Endothelial cell (in vitro differentiated cells): ENCODE measurements at regions not wholly inside any gene's neighbourhood (a gene's known extent, or its start where the extent isn't known, plus 50 kb on each side); places are given as distances from the start of the nearest gene placed in this dataset.

Source experiments
- DNase-seq: peaks from one replicate; pipeline ENCODE4 v3.0.0; 2021; ENCODE audit warnings: low spot score
- H3K27ac Mint-ChIP-seq: one replicate; pipeline ENCODE4 v1.8.0; 2021; ENCODE audit warnings: mixed read lengths, inconsistent platforms; ENCODE audit not compliant: unreplicated experiment
- H3K27me3 Mint-ChIP-seq: one replicate; pipeline ENCODE4 v1.8.0; 2021; ENCODE audit warnings: mild to moderate bottlenecking, moderate library complexity, mixed read lengths, inconsistent platforms; ENCODE audit not compliant: unreplicated experiment
- H3K36me3 Mint-ChIP-seq: one replicate; pipeline ENCODE4 v1.8.0; 2021; ENCODE audit warnings: mild to moderate bottlenecking, low read depth, mixed read lengths, inconsistent platforms; ENCODE audit not compliant: unreplicated experiment
- H3K4me1 Mint-ChIP-seq: one replicate; pipeline ENCODE4 v1.8.0; 2021; ENCODE audit warnings: mild to moderate bottlenecking, mixed read lengths, inconsistent platforms; ENCODE audit not compliant: unreplicated experiment
- H3K4me3 Mint-ChIP-seq: one replicate; pipeline ENCODE4 v1.8.0; 2021; ENCODE audit warnings: mild to moderate bottlenecking, mixed read lengths, inconsistent platforms; ENCODE audit not compliant: unreplicated experiment
- H3K9me3 Mint-ChIP-seq: one replicate; pipeline ENCODE4 v1.8.0; 2021; ENCODE audit warnings: mixed read lengths, inconsistent platforms; ENCODE audit not compliant: unreplicated experiment
- CTCF ChIP-seq: fragments of 200-600 bp; sonication (generic); IDR thresholded peaks from one replicate; pipeline ENCODE4 v1.5.0; 2021; ENCODE audit warnings: antibody characterized with exemption; ENCODE audit not compliant: unreplicated experiment

GRCh38 chr3:31234145-31234544 is 298.6 kb upstream of the STT3B start:
- H3K4me3 Mint-ChIP-seq: no peak overlapping the region
- peaks cover 6% of the 10 kb centered on the region for H3K4me1 Mint-ChIP-seq
- no peaks in the 10 kb centered on the region for H3K9me3 Mint-ChIP-seq
- no peak overlapping the region for H3K27ac Mint-ChIP-seq
- H3K36me3 Mint-ChIP-seq: no peaks in the 10 kb centered on the region
- TF ChIP-seq CTCF: no peak
- DNase-seq: no peak
- peaks cover 1% of the 10 kb centered on the region for H3K27me3 Mint-ChIP-seq

- no peak overlapping the region for H3K4me3 Mint-ChIP-seq
- H3K4me1 Mint-ChIP-seq: peaks cover 6% of the 10 kb centered on the region
- H3K36me3 Mint-ChIP-seq: no peaks in the 10 kb centered on the region
- TF ChIP-seq CTCF: no peak
- H3K9me3 Mint-ChIP-seq: no peaks in the 10 kb centered on the region
- H3K27me3 Mint-ChIP-seq: peaks cover 1% of the 10 kb centered on the region
- no peak overlapping the region for H3K27ac Mint-ChIP-seq
- no peak for DNase-seq
Observed at GRCh38 chr3:31235062-31235700, 297.5 kb upstream of the STT3B start.

- H3K27ac Mint-ChIP-seq: no peak overlapping the region
- H3K27me3 Mint-ChIP-seq: peaks cover 1% of the 10 kb centered on the region
- H3K4me3 Mint-ChIP-seq: no peak overlapping the region
- no peaks in the 10 kb centered on the region for H3K4me1 Mint-ChIP-seq
- H3K9me3 Mint-ChIP-seq: no peaks in the 10 kb centered on the region
- TF ChIP-seq CTCF: no peak
- H3K36me3 Mint-ChIP-seq: no peaks in the 10 kb centered on the region
- no peak for DNase-seq
Observed at GRCh38 chr3:31237887-31238286, 294.8 kb upstream of the STT3B start.

GRCh38 chr3:31240013-31240412 is 292.7 kb upstream of the STT3B start:
- Mint-ChIP-seq H3K9me3 (no peaks in the 10 kb centered on the region), H3K27ac (no peak overlapping the region), H3K4me1 (no peaks in the 10 kb centered on the region), H3K27me3 (peaks cover 1% of the 10 kb centered on the region), H3K36me3 (no peaks in the 10 kb centered on the region), H3K4me3 (no peak overlapping the region)
- no peak for TF ChIP-seq CTCF
- DNase-seq: no peak

GRCh38 chr3:31240466-31240865 is 292.3 kb upstream of the STT3B start:
- no peaks in the 10 kb centered on the region for H3K4me1 Mint-ChIP-seq
- no peak overlapping the region for H3K27ac Mint-ChIP-seq
- TF ChIP-seq CTCF: no peak
- H3K4me3 Mint-ChIP-seq: no peak overlapping the region
- DNase-seq: no peak
- no peaks in the 10 kb centered on the region for H3K27me3 Mint-ChIP-seq
- no peaks in the 10 kb centered on the region for H3K36me3 Mint-ChIP-seq
- no peaks in the 10 kb centered on the region for H3K9me3 Mint-ChIP-seq
